Activated CD4-positive, alpha-beta T cell treated with anti-CD3 and anti-CD28 coated beads, Interleukin-2, amount 50 U/mL, for 4 hours (primary cell): ENCODE measurements at regions not wholly inside any gene's neighbourhood (a gene's known extent, or its start where the extent isn't known, plus 50 kb on each side); places are given as distances from the start of the nearest gene placed in this dataset.

Experiments used
- DNase-seq, 2 experiments: peaks; one replicate each; pipeline ENCODE4 v3.0.0-alpha.2; 2020

DNA sequence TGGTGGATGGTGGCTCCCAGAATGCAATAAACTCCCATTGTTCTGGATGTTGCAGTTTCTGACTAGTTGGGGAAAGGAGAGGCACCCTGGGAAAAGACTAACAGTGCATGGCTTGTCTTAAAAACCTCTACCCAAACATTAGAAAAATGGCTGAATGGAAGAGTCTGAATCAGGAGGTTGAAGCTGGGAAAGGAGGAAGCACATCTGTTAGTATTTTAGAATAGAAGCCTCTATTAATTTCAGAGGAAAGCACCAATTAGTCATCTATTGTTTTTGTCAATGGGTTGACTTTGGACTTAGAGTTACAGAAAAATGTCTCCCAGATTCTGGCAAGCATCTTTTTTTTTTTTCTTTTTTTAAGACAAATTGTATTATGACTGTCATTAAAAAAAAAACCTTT is 56.1 kb upstream of the ELMO1 start:
- no peak for DNase-seq

DNA sequence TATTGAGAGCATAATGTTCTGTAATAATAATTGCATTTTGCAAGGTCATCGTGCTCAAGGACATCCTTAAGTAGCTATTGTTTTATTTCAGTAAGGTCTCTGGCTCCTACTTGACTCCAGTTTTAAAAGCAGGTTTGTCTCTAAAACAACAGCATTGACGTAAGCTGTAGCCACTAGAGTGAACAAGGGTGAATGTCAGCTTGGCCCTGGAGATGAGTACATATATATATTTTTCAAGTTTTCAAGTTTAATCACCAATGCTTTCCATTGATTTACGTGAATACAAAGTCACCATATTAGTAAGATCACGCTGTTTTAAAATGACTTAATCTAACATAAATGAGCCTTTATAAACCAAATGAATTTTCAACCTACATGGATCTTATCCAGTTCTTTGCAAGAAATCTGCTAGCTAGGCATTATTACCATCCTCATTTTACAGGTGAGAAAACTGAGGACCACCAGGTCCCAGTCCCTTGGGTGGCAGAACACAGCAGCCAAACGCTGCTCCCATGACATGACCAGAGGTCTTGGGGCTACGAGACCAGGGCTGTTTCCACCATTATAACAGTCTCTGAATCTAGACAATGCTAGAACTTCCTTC is 57.2 kb upstream of the ELMO1 start:
- DNase-seq: no peak

DNA sequence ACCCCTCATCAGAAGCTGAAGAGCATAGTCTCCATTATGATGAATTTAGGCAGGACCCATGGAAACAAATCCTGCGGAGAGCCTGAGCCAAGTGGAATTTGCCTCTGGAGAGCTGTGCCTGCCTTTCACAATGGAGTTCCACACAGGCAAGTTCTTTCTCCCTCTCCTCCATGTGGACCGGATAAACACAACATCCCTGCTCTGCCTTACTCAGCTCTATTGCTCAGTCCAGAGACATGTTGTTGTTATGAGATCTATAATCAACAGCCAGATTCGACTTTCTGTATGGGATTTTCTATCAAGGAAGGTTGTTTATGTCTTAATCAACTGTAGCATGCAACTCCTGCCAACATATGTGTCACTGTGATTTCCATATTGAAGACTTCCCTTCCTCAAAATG is 59.5 kb upstream of the ELMO1 start:
- no peak for DNase-seq

DNA sequence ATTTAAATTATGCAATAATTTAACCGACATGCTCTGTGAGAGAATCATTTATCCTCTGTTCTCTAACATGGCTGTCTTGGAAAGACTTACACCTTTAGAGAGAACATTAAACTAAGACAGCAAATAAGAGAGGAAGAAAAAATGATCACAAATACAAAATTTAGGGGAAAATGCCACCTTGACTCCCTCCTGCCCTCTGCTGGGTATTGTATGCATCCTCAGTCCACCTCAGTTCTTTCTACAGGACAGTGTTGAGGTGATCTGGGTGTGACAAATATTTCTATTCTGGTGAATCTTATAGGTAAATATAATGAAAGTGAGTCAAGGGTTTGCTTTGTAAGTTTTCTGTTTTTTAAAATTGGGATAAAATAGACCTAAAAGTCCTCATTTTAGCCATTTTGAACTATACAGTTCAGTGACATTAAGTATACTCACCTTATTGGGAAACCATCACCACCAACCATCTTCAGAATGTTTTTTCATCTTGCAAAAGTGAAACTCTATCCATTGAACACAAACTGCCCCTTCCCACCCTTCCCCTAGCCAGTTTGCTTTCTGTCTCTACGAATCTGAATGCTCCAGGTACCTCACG is 61.5 kb upstream of the ELMO1 start:
- peak in 1 of 2 experiments; percentile 8 for DNase-seq

DNA sequence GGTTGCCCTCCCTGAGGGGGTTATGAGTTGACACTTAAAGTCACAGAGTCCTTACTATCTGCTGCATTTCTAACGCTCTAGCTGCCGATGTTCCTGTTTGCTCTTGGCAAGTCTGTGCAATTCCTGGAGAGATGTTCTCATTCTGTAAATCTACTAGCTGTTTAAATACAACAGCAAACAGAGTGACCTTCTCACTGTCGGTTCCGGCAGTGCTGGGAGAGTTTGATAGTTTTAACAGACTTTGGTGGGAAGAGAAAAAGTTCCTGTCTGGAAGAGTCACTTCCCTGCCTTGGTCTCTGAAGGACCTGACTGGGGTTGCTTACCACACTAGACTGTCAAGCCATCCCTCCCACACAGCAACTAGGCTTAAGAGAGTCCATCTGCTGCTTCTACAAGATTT is 63.3 kb upstream of the ELMO1 start:
- DNase-seq: no peak

DNA sequence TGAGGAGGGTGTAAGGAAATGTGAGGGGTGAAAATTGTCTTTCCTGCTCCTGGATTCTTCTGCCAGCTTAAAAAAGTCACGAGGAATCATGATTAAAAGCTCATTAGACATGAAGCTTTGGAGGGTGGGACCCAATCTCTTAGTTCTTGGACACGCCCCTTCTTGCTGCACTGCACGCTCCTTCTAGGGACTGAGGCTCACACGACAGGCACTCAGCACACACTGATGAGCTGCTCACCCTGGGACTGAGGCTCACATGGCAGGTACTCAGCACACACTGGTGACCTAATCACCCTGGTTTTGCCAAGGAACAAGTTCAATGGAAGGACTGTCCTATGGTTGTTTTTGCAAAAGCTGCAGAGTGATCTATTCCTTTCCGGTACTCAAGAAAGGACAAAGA is 65.8 kb upstream of the ELMO1 start:
- no peak for DNase-seq

DNA sequence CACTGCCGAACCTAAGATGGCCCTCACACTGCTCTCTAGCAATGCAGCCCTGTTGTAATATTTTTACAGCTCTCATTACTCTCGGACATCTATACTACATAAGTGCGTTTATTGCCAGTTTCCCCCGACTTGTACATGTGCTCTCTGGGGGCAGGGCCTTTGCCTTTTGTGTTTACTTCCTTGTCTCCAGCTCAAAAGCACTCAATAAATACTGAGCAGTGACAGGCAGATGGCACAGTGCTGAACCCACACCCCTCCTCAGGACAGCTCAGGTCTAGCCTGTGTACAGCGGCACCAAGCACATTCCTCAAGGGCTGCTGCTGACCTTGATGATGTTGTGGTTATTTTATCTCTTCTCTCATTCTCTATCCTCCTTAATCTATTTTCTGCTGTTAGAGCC is 68.0 kb upstream of the ELMO1 start:
- DNase-seq: no peak

DNA sequence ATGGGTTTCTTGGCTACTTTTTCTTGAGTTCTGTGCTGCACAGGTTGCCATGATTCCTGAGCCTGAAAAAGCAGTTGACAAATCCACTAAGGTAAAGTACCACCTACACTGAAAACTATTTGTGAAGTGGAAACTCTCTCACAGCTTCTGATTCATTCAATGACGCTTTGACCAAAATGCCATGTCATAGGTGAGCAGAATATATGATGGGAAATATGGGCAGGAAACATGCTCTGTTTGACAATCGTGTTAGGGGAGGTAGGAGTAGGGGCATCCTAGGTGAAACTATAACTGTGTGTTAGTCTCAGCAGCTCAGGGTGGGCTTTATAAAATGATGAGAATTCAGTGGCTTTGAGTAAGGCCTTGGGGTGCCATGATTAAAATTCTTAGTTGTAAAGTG is 69.6 kb upstream of the ELMO1 start:
- DNase-seq: no peak

DNA sequence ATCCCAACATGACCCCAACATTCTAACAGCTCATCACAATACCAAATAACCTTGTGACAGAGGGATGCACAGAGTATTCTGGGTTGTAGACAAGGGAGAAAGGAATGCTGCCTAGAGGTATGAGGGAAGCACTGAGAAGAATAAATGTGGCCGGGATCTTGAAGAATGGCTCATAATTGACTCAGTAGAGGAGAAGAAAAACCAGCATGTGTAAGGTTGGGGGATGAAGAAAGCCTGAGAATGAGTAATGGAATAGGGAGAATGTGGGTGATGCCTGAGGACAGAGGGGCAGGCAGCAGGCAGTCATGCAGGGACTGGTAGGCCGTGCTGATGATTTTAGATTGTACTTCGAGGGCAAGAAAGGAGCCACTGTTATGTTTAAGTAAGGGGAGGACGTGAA is 75.4 kb upstream of the ELMO1 start:
- no peak for DNase-seq

DNA sequence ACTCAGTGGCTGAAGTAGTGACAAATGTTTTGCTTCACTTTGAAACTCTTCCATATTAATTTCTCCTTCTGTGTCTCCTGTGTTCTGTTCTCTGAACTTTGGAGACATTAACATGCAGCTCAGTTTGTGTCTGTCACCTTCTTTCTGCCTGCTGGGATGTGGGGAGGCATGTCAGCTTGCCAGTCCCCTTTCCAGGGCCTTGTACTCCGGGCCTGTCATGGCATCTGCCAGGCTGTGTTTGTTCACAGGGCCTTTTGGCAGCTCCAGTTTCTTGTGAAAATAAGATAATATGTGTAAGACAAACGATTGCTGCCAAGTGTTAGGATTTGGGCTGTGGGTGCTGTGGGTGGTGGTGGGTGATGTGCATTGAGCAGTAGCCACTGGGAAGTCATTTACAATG is 76.1 kb upstream of the ELMO1 start:
- no peak for DNase-seq

DNA sequence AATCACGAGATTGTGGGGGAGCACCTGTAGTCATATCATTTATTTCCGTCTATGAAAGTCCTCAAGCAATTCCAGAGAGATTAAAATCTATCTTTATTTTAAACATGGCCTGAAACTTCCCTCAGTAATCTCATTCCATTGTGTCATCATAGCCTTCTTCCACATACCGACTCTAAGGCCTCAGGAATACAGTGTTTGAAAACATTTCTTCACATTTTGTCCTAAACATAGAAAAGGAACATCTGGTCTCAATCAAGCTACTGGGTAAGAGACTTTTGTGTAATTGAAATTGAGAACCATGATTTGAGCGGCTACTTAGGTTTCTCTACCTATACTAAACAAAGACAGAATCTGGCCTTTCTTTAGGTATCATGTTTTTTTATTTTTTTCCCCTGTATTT is 78.0 kb upstream of the ELMO1 start:
- no peak for DNase-seq

DNA sequence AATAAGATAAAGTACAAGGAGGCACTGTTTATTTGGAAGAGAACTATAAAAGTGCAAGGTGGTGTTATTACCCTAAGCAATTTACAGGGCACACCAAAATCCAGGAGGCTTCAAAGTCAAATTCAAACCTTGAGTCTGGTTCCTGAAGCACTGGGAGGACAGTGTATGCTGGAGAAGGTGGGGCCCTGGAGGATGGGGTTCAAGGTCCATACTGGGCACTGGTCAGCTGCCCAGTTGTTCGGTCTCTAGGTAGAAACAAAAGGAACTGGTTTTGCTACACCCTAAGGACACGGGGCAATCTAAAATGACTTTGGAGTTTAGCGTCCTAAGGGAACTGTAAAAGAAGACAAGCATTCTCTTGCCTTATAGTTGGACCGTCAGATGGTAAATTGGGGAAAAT is 78.4 kb upstream of the ELMO1 start:
- DNase-seq: no peak

DNA sequence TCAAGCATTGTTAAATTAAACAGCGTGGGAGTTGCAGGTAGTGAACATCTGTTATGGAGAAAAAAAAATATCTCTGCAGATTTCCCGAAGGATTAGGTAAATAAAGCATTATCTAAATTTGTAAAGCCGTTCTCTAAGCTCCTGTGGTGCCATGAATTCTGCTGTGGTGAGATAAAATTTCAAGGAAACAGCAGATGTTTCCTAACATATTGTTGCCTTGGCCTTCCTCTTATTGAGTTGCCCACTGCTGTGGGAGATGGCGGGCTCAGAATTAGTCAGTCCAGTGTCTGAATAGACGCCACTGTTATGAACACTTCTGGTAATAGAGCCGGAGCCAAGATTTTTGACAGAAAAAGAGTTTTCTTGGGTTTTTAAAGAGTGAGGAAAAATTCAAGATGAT is 82.6 kb upstream of the ELMO1 start:
- no peak for DNase-seq

DNA sequence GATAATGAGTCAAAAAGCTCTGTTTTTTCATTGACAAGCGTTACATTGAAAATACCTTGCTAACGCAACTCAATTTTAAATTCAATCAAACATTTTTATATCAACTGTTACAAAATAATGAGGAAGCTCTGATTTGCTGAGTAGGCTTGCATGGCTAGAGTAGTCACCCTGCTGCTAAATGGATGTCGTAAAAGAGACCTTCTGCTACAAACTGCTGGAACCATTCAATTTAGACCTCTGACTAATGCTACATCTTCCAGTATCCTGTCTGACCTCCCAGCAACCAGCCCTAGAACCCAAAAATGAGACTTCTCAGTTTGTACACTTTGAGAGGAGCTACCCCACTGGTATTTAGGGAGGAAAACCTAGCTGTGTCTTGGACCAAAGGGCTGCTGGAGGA is 84.0 kb upstream of the ELMO1 start:
- DNase-seq: no peak

DNA sequence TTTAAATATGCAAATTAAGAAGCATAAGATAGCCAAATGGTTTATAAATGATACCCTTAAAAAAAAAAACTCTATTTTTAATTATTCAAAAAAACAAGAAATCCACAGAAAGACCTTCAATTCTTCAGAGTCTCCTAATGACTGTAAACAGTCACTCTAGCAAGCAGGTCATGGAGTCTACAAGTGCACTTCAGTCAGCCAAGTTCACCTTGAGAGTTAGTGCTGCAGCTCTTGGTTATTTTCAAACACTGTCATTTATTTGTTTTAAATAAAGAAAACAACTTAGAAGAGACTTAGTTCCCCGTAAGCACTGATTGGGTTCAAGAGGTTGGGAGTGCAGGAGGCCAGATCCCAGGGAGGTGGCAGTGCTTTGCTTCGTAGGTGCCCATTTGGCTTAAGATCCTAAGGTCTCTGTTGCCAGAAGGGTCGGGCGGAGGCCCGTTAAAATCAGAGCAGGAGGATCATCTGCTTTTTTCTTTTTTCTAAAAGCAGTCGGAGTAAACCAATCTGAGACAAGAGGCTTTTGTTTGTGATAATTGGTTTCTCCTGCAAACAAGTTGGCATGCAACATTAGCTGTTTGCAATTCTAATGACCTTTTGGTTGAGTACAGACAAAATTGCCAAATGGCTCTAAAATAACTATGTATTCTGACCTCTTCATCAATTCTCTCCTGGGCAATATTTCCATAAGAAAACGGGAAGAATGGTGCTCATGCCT is 86.4 kb upstream of the ELMO1 start:
- no peak for DNase-seq

DNA sequence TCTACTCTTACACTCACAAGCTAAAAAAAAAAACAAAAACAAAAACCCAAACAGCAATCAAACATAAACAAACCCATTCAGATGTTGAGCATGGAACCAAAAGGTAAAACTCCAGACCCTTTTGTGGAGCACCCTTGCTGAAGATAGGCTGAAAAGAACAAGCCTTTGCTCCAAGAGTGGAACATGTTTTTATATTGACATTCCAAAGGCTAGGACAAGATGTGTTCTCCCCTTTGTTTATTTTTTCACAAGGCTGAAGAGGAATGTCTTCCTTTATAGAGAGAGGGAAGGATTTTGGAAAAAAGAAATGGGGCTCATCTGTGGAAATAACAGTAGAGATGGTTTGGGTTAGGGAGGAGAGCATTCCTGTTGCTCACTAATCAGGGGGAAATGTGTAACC is 87.2 kb upstream of the ELMO1 start:
- no peak for DNase-seq

DNA sequence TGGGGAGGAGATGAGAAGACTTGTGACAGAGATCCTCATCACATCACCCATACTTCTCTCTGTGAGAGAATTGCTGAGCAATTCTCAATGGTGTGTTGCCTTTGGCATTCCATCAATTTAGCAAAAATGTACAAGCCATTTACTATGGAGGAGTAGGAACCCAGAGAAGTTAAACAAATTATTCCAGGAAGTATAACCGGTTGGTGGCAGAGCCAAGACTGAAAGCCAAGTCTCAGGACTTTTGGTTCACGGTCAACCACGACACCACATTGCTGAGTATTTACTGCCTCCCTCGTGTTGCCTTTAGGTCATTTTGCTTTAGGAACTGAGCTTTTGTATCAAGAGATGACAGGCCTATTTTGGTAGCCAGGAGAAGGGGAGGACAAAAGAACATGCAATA is 88.0 kb upstream of the ELMO1 start:
- no peak for DNase-seq

DNA sequence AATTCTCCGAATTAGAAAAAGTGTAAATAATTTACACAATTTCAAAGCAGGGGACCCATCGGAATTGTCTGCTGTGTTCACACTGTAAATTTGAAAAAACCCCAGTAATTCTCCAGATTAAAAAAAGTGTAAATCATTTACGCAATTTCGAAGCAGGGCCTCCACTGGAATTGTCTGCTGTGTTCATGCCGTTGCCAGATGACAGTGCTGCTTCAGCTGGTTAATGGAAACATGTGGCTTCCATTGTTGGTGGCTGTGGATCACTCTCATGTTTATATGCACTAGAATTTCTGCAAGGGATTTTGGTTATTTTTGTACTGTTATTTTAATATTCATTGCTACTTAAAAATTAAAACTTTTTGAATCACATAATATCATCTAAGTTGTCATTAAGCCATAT is 88.8 kb upstream of the ELMO1 start:
- no peak for DNase-seq

DNA sequence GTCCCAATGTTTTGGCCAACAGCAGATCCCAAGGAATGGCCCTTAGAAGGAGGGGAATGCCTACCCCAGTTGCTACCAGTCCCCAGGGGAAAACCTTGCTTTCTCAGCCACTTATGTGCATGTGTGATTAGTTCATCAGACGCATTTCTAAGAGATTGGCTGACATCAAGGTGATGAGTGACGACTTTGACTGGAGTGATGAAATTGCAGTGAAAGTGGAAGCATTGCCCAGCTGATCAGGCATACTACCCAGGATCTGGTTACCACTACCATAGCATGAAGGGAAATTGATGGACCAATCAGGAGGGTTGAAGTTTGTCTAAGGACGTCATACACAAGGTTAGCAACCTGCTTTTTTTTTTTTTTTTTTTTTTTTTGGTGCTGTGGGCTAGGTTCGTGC is 90.3 kb upstream of the ELMO1 start:
- DNase-seq: no peak

DNA sequence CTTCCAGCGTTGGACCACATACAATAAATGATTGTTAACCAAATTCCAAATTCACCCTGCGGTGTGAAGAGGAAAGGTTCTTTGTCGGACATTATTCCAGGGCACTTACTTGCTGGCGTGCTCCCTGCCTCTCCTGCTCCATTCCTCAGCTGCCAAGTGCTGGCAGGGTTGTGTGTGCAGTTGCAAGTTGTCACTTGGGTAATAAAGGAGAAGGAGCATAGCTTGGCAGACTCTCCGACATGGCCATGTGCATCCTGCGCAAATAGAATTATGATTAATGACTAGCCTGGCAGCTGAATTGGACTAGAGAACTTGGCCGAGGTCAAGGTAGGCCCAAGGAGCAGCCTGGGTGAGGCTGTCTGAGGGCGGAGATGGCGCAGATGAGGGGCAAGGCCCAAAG is 92.3 kb upstream of the ELMO1 start:
- DNase-seq: no peak

DNA sequence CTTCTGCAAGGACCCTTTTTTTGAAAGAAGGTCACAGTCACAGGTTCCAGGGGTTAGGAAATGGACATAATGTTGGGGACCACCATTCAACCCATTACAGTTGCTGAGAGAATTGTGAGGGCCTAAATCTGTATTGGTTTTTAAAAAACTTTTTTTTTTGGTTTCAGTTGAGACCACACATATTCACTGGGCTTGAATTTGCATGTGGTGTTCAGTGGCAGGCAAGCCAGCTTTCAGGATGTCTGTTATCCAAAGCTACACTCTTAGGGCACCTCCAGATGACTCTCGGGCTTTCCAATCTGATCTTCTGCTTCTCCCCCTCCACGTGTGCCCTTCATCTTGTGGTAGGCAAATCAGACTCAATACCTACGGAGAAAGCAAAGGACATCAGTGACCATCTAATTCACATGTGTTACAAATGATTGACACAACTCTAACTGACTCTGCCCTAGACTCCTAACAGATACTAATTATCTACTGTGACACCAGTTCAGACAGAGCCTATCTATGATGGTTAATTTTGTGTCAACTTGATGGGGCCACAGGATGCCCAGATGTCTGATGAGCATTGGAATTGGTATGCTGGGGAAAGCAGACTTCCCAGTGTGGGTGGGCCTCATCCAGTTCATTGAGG is 93.3 kb upstream of the ELMO1 start:
- no peak for DNase-seq

DNA sequence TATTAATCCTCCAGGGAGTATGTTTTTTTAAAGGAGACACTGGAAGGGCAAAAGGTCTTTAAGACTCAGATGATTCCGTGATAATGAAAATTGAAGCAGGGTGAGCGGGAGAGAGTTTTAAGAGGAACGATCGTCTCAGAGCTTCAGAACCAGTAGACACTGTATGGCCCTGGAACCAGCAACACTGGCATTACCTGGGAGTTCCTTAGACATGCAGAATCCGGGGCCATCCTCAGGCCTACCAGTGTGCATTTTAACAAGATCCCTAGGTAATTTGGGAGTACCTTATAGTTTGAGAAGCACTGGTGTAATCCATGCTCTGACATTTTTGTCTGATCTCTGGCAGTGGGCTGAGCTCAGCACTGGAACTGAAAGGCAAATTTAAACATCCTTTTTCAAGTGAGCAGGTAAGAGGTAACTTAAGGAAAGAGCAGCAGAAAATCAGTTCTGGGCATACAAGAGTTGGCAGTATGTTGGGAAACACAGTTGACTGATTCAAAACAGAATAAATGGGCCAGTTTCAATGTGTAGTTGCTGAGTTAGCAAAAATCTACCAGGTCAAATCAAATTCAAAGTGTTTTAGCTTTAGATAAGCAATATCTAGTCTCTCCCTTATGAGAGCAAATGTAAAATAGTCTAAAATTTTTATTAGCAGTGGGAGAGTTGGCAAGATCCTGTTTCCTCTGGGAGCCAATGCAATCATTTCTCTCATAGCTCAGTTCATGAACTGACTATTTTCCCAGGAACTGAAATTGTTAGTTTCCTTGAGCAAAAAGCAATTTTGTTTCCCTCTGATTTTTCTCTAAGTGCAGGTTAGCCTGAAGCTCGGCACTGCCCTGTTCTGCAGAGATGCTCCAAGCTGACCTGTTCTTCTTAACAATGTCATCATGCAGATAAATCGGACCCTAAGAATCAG is 97.2 kb upstream of the ELMO1 start:
- DNase-seq: no peak

DNA sequence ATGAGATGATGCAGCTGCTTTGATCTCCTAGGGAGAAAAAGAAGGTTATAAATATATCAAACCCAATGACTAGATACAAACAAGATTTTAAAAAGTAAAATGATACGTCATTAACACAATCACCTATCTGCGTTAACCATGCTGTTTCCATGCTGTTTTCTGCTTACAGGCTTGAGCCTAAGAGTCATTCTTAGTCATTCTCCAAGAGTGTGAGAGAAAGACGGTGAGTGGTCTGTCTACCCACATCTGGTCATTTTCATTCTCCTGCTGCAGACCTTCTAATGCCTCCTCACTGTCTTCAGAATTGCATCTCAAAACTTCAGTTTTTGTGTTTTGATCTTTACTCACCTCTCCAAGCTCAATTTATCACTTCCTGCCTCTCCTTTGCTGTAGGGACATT is 98.0 kb upstream of the ELMO1 start:
- no peak for DNase-seq
